Smooth muscle cell (in vitro differentiated cells): ENCODE measurements at regions not wholly inside any gene's neighbourhood (a gene's known extent, or its start where the extent isn't known, plus 50 kb on each side); places are given as distances from the start of the nearest gene placed in this dataset.

Source experiments
- DNase-seq: peaks from one replicate; lab custom pipeline; 2025; ENCODE audit not compliant: unreplicated experiment; lab: John Stamatoyannopoulos, UW
- H2AFZ ChIP-seq: fragments of 200-600 bp; sonication (generic); 2 replicates; pipeline ENCODE4 v1.6.0; 2016; ENCODE audit warnings: antibody characterized with exemption, low read depth, mild to moderate bottlenecking
- H3F3A ChIP-seq: fragments of 200-600 bp; sonication (generic); 2 replicates; pipeline ENCODE4 v1.6.0; 2017; ENCODE audit warnings: antibody characterized with exemption, low read depth
- H3K27ac ChIP-seq: fragments of 200-600 bp; sonication (generic); 2 replicates; pipeline ENCODE4 v1.5.1; 2016; ENCODE audit warnings: low read depth, mild to moderate bottlenecking
- H3K27me3 ChIP-seq: fragments of 200-600 bp; sonication (generic); 2 replicates; pipeline ENCODE4 v1.6.1; 2016; ENCODE audit warnings: low read depth, mild to moderate bottlenecking
- H3K36me3 ChIP-seq: fragments of 200-600 bp; sonication (generic); 2 replicates; pipeline ENCODE4 v1.5.1; 2016; ENCODE audit warnings: low read depth
- H3K4me1 ChIP-seq: fragments of 200-600 bp; sonication (generic); 2 replicates; pipeline ENCODE4 v1.5.1; 2016; ENCODE audit warnings: low read depth
- H3K4me2 ChIP-seq: fragments of 200-600 bp; sonication (generic); 2 replicates; pipeline ENCODE4 v1.6.0; 2016; ENCODE audit warnings: mild to moderate bottlenecking
- H3K4me3 ChIP-seq: fragments of 200-600 bp; sonication (generic); 2 replicates; pipeline ENCODE4 v1.5.1; 2016; ENCODE audit warnings: mild to moderate bottlenecking
- H3K79me2 ChIP-seq: fragments of 200-600 bp; sonication (generic); 2 replicates; pipeline ENCODE4 v1.6.0; 2016; ENCODE audit warnings: low read depth, mild to moderate bottlenecking
- H3K9ac ChIP-seq: fragments of 200-600 bp; sonication (generic); 2 replicates; pipeline ENCODE4 v1.6.0; 2016; ENCODE audit warnings: low read depth
- H3K9me3 ChIP-seq: fragments of 200-600 bp; sonication (generic); replicated peaks from 2 replicates; pipeline ENCODE4 v1.5.1; 2016; ENCODE audit warnings: low read depth
- H4K20me1 ChIP-seq: fragments of 200-600 bp; sonication (generic); 2 replicates; pipeline ENCODE4 v1.6.0; 2016; ENCODE audit warnings: low read depth
- CTCF ChIP-seq: fragments of 200-600 bp; sonication (generic); IDR thresholded peaks from 2 replicates; pipeline ENCODE4 v1.5.1; 2017; ENCODE audit warnings: borderline replicate concordance, mild to moderate bottlenecking, antibody characterized with exemption; ENCODE audit not compliant: insufficient read depth, poor library complexity, severe bottlenecking
- WGBS: methylation state at CpG from one replicate; pipeline ENCODE4 v1.1.7; 2016; ENCODE audit warnings: low lambda C conversion rate; 5-methylcytosine and 5-hydroxymethylcytosine counted together

- no peak overlapping the region for H3K9ac ChIP-seq
- no peak overlapping the region for H3K4me2 ChIP-seq
- TF ChIP-seq CTCF, result no peak
- H3K4me1 ChIP-seq, result no peaks in the 10 kb centered on the region
- H3K79me2 ChIP-seq, result no peaks in the 10 kb centered on the region
- no peaks in the 10 kb centered on the region for H4K20me1 ChIP-seq
- H2AFZ ChIP-seq, result no peak overlapping the region
- no peaks in the 10 kb centered on the region for H3F3A ChIP-seq
- no peaks in the 10 kb centered on the region for H3K9me3 ChIP-seq
- no peak overlapping the region for H3K4me3 ChIP-seq
- H3K36me3 ChIP-seq, result no peaks in the 10 kb centered on the region
- DNase-seq, result no peak
- H3K27me3 ChIP-seq, result no peaks in the 10 kb centered on the region
- WGBS, result 77% methylated on average over 1 of the region's 1 CpG
- no peak overlapping the region for H3K27ac ChIP-seq
These were observed 766.2 kb downstream of the FLRT2 start for GRCh38 chr14:86296173-86296572.

- Histone ChIP-seq H3K27ac (no peak overlapping the region), H2AFZ (no peak overlapping the region), H3K27me3 (no peaks in the 10 kb centered on the region), H3K4me1 (no peaks in the 10 kb centered on the region), H3K4me3 (no peak overlapping the region), H3K79me2 (no peaks in the 10 kb centered on the region), H3K9ac (no peak overlapping the region), H3K36me3 (no peaks in the 10 kb centered on the region), H4K20me1 (no peaks in the 10 kb centered on the region), H3F3A (no peaks in the 10 kb centered on the region), H3K9me3 (no peaks in the 10 kb centered on the region), H3K4me2 (no peak overlapping the region)
- 87% methylated on average over 2 of the region's 2 CpGs for WGBS
- no peak for TF ChIP-seq CTCF
- DNase-seq, result no peak
These were observed 758.4 kb downstream of the FLRT2 start for GRCh38 chr14:86288336-86288735.

- no peaks in the 10 kb centered on the region for H3K4me1 ChIP-seq
- no peaks in the 10 kb centered on the region for H3F3A ChIP-seq
- no peaks in the 10 kb centered on the region for H3K36me3 ChIP-seq
- no peaks in the 10 kb centered on the region for H3K27me3 ChIP-seq
- H4K20me1 ChIP-seq, result no peaks in the 10 kb centered on the region
- no peak overlapping the region for H3K27ac ChIP-seq
- no peaks in the 10 kb centered on the region for H3K9me3 ChIP-seq
- H2AFZ ChIP-seq, result no peak overlapping the region
- no peak for DNase-seq
- H3K79me2 ChIP-seq, result no peaks in the 10 kb centered on the region
- H3K4me3 ChIP-seq, result no peak overlapping the region
- 71% methylated on average over 3 of the region's 3 CpGs for WGBS
- TF ChIP-seq CTCF, result no peak
- no peak overlapping the region for H3K9ac ChIP-seq
- no peak overlapping the region for H3K4me2 ChIP-seq
These were observed 749.5 kb downstream of the FLRT2 start for GRCh38 chr14:86279405-86279804.

- no peak overlapping the region for H3K27ac ChIP-seq
- H3K4me2 ChIP-seq, result no peak overlapping the region
- H3K4me3 ChIP-seq, result no peak overlapping the region
- no peaks in the 10 kb centered on the region for H3K4me1 ChIP-seq
- no peak overlapping the region for H3K9ac ChIP-seq
- 91% methylated on average over 2 of the region's 2 CpGs for WGBS
- DNase-seq, result no peak
- H3K27me3 ChIP-seq, result no peaks in the 10 kb centered on the region
- H3F3A ChIP-seq, result no peaks in the 10 kb centered on the region
- TF ChIP-seq CTCF, result no peak
- no peaks in the 10 kb centered on the region for H3K9me3 ChIP-seq
- H3K79me2 ChIP-seq, result no peaks in the 10 kb centered on the region
- no peaks in the 10 kb centered on the region for H3K36me3 ChIP-seq
- no peak overlapping the region for H2AFZ ChIP-seq
- no peaks in the 10 kb centered on the region for H4K20me1 ChIP-seq
These were observed 728.0 kb downstream of the FLRT2 start for GRCh38 chr14:86257973-86258372.
